HG02852 (cell line): ENCODE measurements at regions not wholly inside any gene's neighbourhood (a gene's known extent, or its start where the extent isn't known, plus 50 kb on each side); places are given as distances from the start of the nearest gene placed in this dataset.

ENCODE experiments used
- ATAC-seq: cut with Tn5 transposase; IDR thresholded peaks from one replicate; pipeline ENCODE4 v1.9.1; 2021; ENCODE audit warnings: mild to moderate bottlenecking, moderate library complexity; ENCODE audit not compliant: unreplicated experiment

DNA sequence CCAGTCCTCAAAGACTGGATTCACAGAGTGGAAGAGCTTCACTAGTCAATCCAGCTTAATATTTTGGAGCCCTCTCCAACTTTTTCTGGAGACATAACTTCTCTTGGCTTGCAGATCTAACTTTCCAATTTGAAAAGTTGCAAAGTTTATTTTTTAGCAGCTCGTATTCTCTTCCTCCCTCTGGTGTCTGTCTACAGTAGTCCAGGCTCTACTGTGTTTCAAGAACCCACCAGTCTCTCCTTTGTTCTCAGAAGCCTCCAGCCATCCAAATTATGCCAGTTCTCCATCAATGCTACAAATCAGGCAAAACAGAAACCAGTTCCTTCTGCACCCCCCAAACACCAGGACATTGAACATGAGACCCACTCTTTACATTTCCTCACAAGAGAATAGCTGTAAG is 376.1 kb upstream of the OPRM1 start:
- no peak for ATAC-seq

DNA sequence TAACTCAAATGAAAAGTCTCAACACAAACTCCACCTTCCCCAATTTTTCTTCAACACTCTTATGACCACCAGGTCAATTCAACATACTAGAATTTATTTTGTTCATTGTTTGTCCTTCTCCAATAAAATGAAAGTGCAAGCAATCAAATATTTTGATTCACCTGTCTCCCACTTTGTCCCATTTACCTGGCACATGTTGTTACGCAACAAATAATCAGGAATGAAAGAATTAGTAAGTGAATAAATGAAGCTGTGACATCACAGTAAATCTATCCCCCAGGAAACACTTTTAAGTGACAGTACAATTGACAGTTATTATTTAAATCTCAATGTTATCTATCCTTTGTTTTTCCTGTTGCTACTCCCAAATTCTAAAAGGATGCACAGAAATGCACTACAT is 393.7 kb upstream of the OPRM1 start:
- no peak for ATAC-seq

DNA sequence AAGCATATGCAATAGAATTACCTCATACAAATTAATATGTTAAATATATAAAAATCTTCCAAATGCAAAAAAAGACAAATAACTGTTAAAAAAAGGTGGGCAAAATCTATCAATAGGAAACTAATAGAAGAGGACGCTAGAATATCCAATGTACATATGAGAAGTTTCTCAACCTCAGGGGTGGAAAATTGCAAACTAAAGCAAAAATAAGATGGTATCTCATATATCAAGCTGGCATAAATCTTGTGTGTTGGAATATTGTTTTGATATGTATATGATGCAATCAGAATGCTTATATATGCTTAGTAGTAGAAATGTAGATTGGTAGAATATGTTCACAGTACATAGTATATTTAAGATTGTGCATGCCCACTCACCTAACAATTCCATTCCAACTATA is 395.0 kb upstream of the OPRM1 start:
- no peak for ATAC-seq

DNA sequence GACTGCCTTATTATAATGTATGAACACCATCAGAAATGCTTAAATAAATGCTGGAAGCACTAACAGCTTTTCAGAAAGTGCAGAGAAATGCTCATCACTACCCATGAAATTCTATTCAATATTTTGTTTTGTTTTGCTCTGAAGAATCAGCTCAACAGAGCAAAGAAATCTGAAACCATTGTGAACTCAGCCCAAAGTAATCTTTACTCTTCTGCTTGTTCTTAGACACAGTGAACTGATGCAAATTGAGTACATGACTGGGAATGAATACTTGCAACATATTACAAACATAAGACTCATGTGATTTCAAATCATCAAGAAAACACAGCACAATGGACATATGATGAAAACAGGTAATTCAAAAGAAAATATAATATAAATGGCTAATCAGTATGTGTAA is 404.6 kb upstream of the OPRM1 start:
- ATAC-seq = no peak

DNA sequence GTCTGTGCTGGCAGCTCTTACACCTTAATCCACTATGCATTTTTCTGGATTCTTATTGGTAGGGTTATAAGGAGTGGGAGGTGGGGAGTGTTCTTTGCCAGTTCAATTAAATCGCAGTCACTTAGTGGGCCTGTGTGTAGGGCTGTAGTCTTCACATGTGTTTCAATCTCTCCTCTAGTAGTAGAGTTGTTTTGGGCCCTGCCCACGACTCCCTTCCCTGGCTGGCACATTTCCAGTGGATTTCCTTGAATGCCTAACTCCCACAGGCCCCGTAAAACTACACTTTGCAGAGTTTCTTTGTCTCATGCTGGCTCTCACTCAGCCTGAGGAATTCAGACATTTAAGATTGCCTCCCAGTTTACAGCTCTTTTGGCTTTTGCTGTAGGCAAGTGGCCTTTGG is 414.0 kb upstream of the OPRM1 start:
- ATAC-seq = no peak

DNA sequence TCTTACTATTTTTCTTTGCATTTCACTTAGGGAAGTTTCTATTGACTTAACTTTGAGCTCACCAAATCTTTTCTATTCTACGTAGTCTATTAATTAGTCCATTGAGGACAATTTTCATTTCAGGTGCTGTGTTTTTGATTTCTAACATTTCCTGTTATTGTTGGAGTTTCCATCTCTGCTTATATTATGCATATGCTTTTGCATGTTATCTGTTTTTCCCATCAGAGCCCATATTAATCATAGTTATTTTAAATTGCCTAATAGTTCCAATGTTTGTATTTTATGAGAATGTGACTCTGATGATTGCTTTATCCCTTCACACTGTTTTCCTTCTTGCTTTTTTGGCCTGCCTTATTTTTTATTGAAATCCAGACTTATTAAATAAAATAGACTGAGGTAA is 414.5 kb upstream of the OPRM1 start:
- no peak for ATAC-seq

DNA sequence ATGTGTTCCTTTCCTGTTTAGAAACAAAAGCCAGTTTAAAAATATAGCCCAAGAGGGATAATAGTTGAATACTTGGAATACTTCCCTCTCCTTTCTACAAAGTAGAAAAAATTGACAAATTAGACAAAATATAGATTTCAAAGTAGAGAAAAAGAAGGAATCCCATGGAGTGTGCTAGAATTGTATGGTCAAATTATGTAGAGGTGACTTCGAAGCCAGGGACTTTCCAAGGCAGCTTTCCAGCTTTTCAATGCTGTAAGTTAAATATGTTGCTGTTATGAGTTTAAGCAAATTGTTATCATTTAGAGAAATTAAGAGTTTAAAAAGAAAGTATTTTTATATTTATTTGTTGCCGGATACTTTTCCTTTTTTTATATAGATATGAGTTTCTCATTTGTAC is 415.5 kb upstream of the OPRM1 start:
- ATAC-seq = no peak

DNA sequence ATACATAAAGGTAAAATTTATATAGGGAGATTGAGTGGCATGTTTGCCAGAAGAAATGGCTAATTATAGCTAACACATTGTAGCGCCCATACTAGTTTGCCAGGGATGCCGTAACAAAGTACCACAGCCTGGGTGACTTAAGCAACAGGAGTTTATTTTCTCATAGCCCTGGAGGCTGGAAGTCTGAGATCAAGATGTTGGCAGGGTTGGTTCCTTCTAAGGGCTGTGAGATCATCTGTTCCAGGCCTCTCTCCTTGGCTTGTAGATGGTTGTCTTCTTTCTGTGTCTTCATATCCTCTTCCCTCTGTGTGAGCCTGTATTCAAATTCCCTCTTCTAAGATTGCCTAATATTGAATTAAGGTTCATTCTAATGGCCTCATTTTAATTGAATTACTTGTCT is 417.5 kb upstream of the OPRM1 start:
- ATAC-seq = no peak

DNA sequence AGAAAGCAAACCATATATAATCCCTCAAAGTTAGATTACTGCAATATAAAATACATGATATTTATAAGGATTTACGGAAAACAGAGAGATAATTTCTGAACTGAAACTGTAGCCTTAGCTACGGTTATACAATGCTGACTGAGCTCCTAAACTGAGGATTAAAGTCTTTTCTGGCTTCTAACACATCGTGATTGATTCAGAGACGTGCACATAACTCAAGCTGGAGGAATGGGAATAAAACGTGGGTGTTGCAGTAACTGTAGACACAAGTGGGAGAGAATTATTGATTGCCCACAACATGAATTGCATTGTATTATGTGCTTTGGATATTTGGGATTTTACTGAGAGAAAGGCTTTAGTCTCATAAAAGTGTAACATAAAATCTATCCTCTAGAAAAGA is 418.0 kb upstream of the OPRM1 start:
- ATAC-seq = no peak

DNA sequence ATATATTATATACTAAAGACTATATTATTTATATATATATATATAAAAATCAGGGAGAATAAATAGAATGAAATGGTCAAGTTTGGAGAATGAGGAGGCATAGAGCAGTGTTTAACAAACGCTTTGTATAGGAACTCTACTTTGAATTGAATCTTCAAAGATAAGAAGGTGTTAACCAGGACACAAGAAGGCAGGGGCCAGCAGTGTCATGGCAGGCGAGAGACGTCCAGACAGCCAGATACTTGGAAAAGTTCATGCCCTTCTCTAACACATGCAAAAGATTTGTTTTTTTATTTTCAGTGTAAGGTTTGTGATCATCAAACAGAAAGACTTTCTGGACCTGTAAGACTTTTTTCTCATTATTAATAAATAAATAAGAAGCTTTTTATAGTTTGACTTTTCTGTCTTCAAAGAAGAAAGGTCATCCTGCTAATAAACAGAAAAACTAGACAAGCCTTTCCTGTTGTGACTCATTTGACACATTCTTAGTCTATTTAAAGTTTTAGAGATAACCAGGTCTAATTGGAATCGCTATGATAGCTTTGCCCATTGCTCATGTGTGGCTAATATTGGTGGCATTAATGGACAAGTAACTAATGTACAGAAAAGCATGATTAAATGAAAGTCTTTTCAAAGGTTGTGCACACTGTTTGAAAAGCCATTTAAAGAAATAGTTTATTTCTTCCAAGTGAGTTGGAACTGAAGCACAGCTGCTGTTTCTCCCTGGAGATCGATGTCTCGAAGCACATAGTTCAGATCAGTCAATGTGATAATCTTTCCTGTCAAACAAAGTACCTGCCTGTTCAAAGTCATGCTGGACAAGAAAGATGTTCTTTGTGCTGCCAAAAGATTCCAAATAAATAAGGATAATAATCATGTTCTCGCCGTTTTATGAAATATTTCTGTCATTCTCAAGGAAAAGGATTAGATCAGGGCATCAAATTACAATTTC is 420.4 kb upstream of the OPRM1 start:
- no peak for ATAC-seq

DNA sequence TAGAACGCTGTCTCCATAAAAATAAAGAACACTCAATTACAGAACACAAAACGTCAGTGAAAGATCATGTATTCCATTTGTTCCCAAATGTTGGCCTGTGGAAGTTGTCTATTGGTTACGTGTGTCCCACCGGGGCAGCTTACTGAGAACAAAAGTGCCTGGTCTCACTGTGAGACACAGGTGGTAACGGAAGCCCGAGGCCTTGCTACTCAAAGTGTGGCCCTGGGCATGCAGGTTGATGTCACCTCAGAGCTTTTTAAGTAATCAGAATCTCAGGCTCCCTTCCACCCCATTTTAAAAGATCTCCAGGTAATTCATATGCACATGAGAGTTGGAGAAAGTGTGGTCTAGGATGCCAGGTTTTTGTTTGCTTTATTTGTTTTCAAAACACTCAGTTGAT is 422.5 kb upstream of the OPRM1 start:
- ATAC-seq = no peak

DNA sequence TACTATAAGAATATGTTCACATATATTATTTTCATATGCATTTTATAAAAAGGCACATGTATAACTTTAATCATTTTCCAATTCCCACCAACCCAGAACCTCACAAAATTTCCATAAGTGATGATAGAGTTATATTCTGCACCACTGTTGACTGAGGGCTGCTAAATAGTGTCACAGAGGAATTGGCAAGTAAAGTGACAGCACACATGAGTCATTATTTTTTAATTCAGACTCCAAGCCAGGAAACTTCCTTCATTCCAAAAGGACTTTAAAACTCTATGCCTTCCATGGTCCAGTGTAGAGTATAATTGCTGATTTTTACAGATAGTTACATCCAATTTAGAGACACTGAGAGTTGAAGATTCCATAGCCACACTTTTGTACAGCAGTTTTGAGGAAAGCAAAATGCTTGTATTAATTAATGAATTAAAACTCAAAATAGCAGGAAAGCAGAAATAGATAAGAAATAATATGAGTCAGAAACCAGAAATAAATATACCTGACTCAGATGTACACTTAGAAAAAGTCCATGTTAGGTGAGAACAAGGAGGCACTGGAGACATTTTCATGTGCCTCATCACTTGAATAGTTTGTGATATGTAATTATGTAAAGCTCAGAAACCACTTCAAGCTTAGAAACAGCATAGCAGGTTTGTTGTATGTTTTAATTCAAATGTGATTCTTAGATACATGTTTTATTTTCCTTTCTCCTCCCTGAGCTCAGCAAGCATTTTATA is 425.2 kb upstream of the OPRM1 start:
- ATAC-seq = no peak

DNA sequence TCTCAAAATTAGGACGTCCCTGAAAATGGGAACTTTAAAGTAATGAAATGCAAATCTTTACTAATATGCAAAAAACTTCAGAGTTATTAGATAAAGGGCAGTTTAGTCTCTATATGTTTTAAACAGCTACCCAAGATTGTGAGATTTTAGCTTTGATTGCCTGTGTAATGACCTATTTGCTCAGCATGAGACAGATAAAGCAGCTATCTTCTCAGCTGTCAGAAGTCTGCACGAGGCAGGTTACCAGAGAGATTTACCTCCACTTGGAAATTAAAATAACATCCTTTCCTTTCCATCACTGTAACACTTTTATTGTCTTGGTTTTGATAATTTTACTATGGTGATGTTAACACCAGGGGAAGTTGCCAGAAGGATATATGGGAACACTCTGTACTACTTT is 436.6 kb upstream of the OPRM1 start:
- ATAC-seq = no peak

DNA sequence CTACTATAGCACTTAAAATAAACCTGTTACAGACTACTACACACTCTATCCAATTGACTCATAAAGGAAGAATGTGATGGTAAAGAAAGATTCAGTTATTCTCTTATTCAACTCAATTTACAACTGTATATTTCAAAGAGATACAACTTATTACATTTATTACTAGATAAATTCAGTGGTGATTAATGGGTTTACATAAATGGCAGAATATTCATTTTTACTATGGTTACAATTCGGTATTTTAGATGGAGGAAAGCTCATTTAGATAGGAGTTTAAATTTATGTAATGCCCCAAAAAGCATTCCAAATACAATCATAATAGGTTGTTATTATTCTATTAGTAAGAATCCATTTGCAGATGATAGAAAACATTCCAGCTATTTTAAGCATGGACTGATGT is 439.1 kb upstream of the OPRM1 start:
- ATAC-seq = no peak

DNA sequence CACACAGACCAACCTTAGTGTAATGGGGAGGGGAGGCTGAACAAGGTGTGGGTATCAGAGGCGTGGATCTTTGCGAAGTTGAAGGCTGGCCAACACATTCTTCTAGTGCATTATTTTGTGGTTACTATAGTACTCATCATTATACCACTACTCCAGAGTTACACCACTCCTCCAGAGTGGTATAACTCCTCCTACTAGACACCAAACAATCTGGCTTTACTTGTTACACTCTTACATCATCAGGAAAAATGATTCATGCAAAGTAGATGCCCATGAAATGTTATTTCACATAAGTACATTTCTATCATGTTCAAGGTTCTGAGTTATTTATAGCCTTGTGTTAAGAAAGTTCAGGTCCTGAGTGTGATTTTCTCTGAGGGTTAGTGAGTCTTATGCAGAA is 443.1 kb upstream of the OPRM1 start:
- no peak for ATAC-seq

DNA sequence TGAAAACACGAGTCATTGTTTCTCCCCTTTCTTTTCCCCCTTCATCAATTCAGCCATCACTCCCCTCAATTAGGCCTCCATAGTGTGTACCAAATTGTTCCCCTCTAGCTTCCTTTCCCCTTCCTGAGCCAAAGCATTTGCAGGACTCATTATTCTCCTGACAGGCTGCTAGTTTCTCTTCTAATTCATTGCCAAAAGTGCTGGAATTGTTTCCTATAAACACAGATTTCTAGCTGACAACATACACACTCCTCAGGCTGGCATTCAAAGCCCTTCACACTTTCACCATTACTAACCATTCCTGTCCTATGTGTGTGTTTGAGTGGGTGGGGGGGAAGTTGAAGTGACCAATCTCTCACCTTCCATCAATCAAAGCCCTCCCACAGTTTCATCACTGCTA is 444.2 kb upstream of the OPRM1 start:
- ATAC-seq = no peak

DNA sequence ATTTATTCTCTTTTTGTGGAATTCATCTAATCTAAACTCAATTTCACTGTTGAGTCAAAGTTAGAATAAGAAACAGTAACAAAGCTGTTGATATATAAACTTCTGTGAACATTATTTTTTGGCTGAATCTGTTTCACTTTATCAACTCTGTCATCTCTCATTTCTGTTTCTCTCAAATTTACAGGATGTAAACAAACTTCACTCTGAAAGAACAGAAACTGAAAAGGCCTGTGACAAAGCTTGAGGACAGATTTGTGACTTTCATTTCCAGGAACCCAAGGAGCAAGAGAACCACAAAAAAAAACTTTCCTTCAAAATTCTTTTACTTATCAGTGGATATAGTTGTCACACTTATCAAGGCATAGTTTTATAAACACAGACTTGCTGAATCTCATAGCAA is 447.9 kb upstream of the OPRM1 start:
- no peak for ATAC-seq

DNA sequence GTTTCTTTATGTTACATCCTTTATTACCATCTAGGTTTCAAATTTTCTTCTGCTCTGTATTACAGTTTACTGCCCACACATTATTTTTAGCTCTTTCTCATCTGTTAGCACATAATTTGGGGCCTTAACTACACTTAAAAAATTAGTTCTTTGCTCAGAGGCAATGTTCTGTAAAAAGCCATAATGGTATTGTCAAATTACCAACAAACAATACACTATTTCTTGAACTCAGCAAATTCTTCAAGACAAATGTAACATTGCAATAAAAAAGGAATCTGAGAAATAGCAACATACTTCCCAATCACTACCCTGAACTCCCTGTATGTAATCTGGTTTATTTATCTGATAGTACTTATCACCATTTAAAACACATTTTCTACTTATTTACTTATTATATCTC is 448.6 kb upstream of the OPRM1 start:
- no peak for ATAC-seq

DNA sequence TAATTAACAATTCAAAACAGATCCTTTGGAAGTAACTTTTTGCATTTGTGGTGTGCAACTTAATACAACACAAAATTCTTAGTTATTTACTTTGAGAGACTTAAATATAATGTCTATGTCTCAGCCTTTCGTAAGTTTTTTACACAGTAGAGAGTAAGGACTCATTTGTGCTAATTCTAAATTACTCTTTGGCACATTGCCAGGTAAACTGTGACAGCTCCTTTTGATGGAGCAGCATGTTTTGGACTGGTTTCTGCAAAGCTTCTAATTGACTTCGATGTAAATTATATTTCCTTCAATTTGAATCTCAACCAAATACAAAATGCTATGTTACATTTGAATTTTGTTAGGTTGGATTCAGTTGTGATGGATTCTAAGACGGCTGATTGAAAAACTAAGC is 450.7 kb upstream of the OPRM1 start:
- ATAC-seq = no peak

DNA sequence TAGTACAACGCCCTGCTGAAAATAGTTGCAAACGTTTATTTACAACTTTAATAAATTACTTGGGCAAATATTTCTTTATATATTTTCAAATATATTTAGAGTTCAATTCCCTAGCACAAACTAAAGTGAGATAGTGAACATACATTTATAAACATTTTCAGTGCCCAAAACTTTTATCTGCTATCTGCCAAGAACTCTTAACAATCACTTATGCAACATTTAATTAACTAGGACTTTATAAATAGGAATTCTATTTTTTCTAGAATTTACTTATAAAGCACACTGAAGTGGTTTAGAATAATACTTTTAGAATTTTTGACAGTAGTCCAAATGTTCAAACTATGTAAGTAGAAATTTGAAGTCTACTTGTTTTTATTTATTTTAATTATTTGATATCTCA is 452.6 kb upstream of the RGS17 start:
- ATAC-seq = no peak

DNA sequence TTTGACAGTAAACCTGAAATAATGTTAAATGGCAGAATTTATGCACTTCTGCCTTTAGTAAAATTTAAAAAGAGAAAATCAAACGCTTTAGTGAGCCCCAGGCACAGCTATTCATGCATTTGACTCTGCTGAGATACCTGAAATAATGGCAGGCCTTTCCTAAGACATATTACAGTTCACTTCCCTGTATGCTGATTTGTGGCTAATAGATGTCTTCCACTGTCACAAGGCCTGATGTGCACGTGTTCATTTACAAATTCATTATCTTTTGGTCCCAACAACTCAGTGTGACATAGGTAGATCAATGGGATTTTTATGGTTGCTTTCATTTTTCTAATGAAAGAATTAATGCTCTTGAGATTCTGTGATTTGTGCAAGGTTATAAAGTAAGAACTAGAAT is 449.7 kb upstream of the RGS17 start:
- ATAC-seq = no peak

DNA sequence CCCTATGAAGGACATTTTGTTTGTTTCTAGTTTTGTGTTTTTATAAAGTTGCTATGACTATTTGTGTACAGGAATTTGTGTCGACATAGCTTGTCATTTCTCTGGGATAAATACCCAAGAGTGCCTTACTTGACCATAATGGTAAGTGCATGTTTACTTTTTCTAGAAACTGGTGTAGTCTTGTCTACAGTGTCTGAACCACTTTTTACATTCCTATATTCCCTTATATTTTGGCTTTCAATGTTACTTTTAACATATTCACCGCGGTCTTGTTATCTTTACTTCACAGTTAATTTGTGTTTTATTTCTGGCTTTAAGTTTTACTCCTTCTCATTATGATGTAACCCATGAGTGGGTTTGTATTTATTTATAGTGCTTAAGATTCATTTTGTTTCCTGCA is 444.4 kb upstream of the RGS17 start:
- no peak for ATAC-seq
